GM21723 (cell line): ENCODE measurements at regions not wholly inside any gene's neighbourhood (a gene's known extent, or its start where the extent isn't known, plus 50 kb on each side); places are given as distances from the start of the nearest gene placed in this dataset.
"Not testable (repeated sequence)": the region's sequence is repeated elsewhere in the genome, so short reads cannot be mapped to it uniquely, and the experiment has no call there.

Experiments
- ATAC-seq: cut with Tn5 transposase; IDR thresholded peaks from one replicate; pipeline ENCODE4 v1.9.1; 2021; ENCODE audit warnings: mild to moderate bottlenecking, moderate library complexity; ENCODE audit not compliant: unreplicated experiment

DNA sequence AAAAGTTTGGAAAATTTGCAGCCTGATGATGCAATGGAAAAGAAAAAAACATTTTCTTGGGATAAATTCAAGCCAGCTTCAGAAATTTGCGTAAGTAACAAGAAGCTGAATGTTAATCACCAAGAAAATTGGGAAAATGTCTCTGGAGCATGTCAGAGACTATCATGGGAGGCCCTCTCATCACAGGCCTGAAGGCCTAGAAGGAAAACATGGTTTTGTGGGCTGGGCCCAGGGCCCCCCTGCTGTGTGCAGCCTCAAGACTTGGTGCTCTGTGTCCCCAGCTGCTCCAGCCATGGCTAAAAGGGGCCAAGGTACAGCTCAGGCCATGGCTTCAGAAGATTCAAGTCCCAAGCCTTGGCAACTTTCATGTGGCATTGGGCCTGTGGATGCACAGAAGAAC is 1049.8 kb upstream of the GRIA3 start:
- ATAC-seq: no peak

DNA sequence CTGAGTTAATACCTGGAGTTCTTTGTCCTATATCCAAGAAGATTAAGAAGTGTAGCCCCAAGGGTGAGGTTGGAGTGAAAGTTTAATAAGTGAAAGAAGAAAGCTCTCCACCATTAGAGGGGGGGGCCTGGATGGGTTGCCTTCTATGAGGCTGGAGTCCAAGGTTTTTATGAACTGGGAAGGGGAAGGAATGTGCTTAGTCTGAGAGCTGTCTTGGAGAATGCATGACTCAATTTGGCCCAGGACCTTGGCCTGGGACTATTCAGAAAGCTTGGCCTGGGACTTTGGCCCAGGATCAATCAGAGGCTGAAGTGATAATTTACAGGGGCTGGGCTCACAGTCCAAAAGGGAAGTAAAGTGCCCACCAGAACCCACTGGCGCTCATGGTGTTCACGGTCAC is 1049.0 kb upstream of the GRIA3 start:
- ATAC-seq: no peak

GRCh38 chrX:122140219-122140618 is 1043.9 kb upstream of the GRIA3 start:
- not testable (repeated sequence) for ATAC-seq

DNA sequence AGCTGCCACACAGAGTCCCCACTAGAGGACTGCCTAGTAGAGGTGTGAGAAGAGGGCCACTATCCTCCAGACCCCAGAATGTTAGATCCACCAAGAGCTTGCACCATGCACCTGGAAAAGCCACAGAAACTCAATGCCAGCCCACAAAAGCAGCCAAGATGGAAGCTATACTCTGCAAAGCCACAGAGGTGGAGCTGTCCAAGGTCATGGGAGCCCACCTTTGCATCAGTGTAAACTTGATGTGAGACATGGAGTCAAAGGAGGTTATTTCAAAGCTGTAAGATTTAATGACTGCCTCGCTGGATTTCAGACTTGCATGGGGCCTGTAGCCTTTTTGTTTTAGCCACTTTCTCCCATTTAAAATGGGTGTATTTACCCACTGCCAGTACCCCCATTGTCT is 1030.1 kb upstream of the GRIA3 start:
- ATAC-seq: no peak

DNA sequence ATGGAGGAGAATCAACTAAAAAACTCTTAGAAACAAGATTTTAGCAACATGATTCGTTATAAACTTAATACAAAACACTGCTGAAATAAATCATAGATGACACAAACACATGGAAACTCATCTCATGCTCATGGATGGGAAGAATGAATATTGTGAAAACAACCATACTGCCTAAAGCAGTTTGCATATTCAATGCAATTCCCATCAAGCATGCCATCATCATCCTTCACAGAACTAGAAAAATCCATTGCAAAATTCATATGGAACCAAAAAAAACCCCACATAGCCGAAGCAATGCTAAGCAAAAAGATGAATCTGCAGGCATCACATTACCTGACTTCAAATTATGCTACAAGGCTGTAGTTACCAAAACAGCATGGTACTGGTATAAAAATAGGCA is 1015.8 kb upstream of the GRIA3 start:
- no peak for ATAC-seq

GRCh38 chrX:122184791-122185190 is 999.3 kb upstream of the GRIA3 start:
- ATAC-seq: no peak

GRCh38 chrX:122187069-122187713 is 996.9 kb upstream of the GRIA3 start:
- no peak for ATAC-seq

- no peak for ATAC-seq
These were observed 995.3 kb upstream of the GRIA3 start for GRCh38 chrX:122188751-122189150.

- no peak for ATAC-seq
These were observed 987.7 kb upstream of the GRIA3 start for GRCh38 chrX:122196343-122196742.

DNA sequence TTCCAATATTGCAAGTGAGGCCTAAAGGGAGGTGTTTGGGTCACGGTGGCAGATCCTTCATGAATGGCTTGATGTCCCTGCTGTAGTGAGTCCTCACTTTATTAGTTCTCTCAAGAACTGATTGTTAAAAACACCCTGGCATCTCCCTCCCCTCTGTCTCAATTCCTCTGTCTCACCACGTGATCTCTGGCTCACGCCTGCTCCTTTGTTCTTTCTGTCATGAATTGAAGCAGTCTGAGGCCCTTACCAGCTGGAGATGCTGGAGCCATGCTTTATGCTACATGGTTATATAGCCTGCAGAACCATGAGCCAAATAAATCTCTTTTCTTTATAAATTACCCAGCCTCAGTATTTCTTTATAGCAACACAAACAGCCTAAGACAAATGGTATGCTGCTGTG is 980.7 kb upstream of the GRIA3 start:
- no peak for ATAC-seq

GRCh38 chrX:122218666-122219065 is 965.4 kb upstream of the GRIA3 start:
- ATAC-seq: no peak

- no peak for ATAC-seq
These were observed 964.9 kb upstream of the GRIA3 start for GRCh38 chrX:122219226-122219625.

GRCh38 chrX:122219735-122220134 is 964.3 kb upstream of the GRIA3 start:
- no peak for ATAC-seq

- ATAC-seq: no peak
These were observed 963.3 kb upstream of the GRIA3 start for GRCh38 chrX:122220644-122221373.

GRCh38 chrX:122221810-122222209 is 962.3 kb upstream of the GRIA3 start:
- ATAC-seq: not testable (repeated sequence)

- not testable (repeated sequence) for ATAC-seq
These were observed 959.9 kb upstream of the GRIA3 start for GRCh38 chrX:122224137-122224536.

GRCh38 chrX:122238801-122239200 is 945.3 kb upstream of the GRIA3 start:
- ATAC-seq: no peak

- ATAC-seq: no peak
These were observed 942.1 kb upstream of the GRIA3 start for GRCh38 chrX:122241959-122242358.

- no peak for ATAC-seq
These were observed 940.0 kb upstream of the GRIA3 start for GRCh38 chrX:122244080-122244479.

- ATAC-seq: no peak
These were observed 938.9 kb upstream of the GRIA3 start for GRCh38 chrX:122245175-122245574.

DNA sequence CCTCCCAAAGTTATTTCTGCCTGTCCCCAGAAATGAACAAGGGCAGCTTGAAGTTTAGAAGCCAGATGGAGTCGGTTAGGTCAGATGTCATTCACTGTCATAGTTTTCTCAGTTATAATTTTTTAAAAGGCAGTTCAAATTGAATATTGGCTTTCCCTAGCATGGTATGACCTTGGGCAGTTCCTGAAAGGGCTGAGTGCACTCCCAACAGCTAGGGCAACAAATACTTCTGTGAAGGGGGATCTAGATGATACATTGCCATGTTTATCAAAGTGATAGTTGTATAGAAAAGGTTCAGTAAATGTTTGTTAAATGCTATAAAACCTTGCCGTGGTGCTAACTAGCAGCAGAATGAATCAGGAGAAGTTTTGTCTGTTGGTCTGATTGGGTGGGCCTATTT is 938.1 kb upstream of the GRIA3 start:
- ATAC-seq: no peak

DNA sequence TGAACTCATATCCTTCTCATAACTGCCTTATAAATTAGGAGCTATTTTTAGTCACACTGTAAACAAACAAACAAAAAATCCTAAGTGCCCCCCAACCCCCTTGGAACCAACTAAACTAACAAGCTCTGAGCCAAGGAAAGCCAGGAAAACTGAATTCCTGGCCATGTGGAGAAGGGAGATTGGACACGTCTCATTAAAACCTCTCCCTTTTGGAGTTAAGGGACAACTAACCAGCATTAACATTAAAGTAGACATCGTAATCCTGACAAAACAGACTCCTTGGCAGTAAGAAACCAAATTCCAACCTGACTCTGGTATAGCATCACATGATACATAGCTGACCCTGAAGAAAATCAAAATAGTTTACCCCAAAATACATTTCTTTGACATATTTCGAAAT is 937.1 kb upstream of the GRIA3 start:
- no peak for ATAC-seq

DNA sequence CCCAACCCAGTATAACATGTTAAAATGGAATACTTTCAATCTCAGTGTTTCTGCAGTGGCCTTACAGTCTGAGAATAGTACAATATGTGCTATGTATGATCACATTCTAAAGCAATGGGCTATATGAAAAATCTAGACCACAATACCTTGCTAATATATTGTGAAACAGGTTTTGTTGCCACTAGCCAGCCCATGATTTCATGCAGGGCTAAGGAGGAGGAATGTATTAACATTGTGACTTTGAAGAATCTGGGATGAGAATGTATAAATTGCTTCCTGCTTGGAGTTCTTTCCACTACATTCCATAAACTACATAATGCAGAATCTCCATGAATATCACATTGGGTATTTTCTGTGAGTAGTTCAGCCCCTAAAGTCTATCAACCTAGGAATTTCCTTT is 935.4 kb upstream of the GRIA3 start:
- no peak for ATAC-seq
